ENCODE measurements at regions not wholly inside any gene's neighbourhood (a gene's known extent, or its start where the extent isn't known, plus 50 kb on each side); places are given as distances from the start of the nearest gene placed in this dataset.

DNA sequence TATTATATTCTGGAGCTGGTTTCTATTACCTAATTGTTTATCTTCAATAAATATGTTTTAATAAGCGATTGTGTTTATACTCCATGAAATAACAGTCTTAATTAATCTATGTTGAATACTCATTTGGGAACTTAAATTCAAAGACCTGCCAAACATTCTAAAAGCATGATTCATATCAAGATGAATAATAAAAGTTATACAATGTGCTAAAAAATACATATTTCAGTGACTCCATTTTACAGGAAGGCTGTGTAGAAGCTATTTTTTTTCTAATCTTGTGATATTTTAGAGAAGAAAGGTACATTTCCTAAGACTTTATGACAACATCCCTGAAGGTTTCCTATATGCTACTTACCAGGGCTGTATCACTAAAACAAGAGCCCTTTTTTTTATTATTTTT is 417.9 kb downstream of the NFIB start:
- DNase-seq: no peak

DNA sequence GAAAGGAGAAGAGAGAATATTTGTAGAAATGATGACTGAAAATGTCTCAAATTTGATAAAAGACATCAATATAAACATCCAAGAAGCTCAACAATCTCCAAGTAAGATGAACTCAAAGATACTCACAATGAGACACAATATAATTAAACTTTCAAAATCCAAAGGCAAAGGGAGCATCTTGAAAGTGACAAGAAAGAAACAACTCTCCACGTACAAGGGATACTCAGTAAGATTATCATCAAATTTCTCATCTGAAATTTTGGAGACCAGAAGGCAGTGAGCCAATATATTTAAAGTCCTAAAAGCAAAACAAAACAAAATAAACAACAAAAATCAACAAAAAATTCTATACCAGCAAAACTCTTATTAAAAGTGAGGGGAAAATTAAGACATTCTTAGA is 428.7 kb downstream of the NFIB start:
- DNase-seq: no peak

DNA sequence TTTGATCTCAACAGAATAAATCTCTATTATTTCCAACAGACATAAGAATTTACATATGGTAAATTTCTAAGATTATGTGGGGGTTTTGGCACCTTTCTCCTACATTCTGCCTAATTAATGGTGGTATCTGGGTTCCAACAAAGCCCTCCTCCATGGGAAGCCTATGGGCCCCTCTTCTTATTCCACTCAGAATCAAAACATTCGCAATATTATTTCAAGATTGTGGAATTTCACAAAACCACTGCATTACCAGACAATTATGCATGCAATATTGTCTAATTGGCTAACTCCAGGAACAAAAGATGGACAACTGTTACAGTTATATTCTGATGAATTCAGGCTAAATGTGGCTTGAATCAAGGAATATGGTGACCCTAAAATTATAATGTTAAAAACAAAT is 434.0 kb downstream of the NFIB start:
- DNase-seq: no peak

DNA sequence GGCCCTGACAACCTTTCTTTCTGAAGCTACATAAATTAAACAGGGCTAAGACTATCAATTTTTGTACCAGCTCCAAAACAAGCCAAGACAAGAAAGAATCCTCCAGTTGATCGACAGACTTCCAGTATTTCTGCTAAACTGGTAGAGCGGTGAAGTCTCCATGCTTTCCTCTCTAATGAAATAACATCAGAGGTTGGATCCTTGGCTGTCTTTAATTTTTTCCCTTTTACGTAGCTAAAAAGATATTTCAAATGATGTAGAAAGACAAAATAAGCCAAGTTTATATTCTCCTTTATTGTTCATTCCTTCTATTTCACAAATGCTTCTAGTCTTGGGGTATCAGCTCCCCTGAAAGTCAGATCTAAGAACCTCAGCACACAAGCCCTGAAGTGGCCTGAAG is 434.9 kb downstream of the NFIB start:
- no peak for DNase-seq

DNA sequence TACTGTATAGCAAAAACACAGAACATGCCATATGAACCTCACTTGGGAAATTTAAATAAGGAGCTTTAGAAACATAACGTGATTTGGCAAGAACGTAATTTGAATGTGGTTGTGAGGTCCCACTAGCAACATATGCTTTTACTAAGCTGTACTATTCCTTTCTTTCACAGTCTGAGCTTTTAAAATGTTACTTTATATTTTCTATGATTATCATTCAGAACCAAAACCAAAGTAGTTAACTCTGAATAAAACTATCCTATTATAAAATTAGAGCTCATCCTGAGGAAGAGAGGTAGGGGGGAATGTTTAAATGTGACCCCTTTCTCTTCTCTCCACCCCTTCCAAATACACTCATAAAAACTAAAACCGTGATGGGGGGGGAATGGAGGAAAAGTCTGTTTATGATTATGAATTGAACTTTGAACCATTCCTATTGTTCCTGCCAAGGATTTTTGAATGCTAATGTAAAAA is 435.7 kb downstream of the NFIB start:
- no peak for DNase-seq

DNA sequence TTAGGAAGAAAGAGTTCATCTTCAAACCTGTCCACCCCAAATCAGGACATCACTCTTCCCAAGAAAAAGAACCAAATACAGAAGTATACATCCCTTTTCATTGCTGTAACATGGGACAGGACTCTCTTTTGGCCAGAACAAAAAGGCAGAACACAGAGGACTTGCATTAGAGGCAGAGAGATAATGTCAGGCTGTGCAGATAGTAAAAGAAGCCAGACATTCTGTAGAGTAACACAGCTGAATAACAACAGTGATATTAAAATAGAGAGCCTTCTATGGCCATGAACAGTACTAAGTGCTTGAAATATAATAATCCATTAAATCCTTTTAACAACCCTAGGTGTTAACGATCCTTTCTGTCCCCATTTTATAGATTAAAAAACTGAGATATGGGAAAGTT is 437.2 kb downstream of the NFIB start:
- no peak for DNase-seq

DNA sequence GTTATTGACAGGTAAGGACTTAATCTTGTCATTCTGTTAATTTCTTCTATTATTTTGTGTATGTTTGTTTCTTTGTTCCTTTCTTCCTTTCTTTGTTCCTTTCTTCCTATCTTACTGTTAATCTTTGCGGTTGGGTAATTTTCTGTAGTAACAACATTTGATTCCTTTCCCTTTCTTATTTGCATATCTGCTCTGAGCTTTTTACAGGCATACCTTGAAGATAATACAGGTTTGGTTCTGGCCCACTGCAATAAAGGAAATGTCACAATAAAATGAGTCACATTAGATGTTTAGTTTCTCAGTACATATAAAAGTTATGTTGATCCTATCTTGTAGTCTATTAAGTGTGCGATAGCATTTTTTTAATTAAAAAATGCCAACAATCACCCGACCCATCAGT is 440.7 kb downstream of the NFIB start:
- no peak for DNase-seq

DNA sequence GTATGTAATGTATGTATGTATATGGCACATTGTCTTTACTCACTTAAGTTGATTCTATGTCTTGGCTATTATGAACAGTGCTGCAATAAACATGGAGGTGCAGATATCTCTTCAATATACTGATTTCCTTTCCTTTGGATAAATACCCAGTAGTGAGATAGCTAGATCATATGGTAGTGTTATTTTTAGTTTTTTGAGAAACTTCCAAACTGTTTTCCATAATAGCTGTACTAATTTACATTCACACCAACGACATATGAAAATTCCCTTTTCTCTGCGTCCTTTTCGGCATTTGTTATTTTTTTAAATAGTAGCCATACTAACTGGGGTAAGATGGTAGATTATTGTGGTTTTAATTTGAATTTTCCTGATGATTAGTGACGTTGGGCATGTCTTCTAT is 445.6 kb downstream of the NFIB start:
- no peak for DNase-seq

DNA sequence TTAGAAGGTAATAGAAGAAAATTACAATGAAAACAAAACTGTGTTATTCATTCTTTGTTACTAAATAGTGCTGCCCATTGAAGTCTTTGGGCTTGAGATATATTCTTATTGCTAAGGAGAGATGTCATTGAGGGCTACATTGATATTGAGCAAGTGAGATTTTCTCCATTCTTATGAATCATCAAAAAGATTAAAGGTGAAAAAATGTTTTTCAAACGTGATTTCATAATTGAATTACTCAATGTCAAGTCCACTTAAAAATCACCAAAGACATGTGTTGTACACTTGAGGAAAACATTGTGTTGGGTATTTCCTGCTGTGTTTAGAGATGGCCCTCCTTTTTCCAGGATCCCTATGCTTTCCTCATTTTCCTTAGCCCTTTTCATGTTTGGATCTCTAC is 448.1 kb downstream of the NFIB start:
- DNase-seq: no peak

DNA sequence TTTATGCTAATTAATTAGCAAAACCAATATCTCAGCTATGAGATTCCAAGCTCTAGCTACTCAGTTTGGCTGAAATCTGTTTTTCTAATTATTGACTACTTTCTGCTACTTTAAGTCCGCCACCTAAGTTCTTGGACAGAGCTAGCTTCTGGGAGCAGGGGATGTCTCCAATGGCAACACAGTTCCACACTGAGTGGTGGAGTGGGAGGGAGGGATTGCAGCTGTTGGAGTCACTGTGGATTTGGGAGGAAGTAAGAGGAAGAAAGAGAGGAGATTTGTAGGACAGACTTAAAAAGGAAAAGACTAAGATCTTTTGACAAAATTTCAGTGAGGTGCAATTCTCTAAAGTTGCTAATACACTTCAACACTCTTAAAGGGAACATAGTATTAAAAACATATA is 450.8 kb downstream of the NFIB start:
- no peak for DNase-seq

DNA sequence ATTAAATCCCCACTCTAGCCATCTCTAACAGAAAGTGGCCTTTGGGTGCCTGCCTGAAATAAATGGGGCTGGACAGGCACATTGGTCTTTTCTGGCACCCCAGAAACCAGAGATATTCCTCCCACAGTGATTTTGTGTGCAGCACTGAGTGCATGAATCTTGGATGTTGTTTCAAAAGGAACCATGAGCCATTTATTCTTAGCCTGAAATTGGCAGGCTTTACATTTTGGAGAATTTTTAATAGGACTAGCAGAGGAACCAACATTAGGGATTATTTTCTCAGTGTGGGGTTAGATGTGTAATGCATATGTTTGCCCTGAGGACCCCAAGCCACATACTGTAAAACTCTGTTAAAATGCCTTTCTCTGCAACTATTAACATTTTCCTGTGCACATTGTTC is 451.3 kb downstream of the NFIB start:
- DNase-seq: no peak

DNA sequence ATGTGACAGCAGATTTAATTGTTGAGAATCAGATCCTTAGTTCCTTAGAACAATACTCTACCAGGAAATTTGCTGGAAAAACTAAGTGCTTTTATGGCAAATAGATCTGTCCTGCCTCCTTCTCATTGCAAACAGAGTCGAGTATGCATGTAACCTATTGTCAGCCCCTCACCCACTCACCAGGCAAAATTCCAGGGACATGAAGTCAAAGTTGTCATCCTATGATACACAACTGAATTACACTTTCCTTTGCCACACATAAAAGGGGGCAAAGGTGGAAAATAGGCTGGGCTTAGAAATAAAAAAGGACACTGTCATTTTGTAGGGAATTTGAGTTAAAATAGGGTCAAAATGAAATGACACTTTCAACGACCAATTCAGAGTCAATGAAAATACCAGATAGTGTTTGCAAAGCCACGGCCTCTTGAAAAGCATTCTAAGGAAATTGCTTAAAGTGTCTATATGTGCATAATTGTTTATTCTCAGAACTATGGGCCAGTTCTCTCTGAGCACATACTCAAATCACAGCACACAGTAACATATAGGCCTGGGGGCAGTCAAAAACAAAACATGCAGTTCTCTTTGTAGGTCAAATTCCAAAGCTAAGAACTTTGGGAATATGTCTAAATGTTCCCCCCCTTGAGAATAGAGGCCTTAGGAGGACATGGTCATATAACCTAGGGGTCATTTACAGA is 452.8 kb downstream of the NFIB start:
- no peak for DNase-seq

DNA sequence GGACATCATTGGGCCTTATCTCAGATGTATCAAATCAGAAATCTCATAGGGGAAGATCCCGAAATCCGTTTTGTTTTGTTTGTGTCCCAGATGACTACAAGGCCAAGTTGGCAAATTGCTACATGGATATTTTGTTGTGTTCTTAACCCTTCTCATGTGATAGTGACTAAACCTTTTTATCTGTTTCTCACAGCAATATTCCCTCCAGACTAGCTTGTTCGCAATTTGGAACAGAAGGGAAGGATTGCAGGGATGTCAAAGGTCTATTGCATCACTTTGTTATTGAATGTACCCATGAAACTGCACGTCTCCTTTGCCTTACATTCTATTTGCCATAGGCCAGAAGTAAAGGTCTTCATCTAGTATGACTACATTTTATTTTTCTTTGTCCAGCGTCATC is 453.9 kb downstream of the NFIB start:
- DNase-seq: no peak

DNA sequence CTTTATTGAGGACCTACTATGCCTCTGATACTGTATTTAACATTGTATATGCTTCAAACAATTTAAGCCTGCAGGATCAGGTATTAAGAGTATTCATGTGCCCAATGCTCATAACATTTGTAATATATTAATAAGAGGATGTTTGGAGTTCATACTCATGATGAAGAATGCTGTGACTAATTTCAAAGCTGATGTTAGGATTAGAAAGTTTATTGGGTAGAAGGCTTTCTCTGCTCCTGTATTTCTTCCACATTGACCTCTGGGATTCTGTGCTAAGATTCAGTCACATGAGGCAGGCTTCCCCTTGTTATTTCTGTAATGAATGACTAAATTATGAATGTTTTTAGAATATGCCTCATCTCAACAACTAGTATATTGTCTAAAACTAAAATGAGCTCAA is 456.4 kb downstream of the NFIB start:
- DNase-seq: no peak

DNA sequence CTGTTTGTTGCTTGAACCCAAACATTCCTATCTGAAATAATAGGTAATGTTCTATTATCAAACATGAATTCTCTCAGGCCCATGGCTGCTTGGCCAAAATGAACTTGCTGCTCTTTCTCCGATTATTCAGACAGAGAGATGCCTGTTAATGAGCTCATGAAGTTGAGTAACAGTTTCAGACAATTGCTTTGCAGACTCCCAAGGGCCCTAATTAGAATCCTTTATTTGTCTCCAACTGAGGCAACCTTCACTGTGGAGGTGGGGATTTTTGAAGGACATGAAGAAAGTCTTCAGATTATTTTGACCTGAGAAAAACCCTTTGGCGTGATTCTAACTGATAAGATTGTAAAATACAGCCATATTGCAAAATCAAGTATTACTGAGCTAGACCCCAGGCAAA is 466.7 kb downstream of the NFIB start:
- no peak for DNase-seq

DNA sequence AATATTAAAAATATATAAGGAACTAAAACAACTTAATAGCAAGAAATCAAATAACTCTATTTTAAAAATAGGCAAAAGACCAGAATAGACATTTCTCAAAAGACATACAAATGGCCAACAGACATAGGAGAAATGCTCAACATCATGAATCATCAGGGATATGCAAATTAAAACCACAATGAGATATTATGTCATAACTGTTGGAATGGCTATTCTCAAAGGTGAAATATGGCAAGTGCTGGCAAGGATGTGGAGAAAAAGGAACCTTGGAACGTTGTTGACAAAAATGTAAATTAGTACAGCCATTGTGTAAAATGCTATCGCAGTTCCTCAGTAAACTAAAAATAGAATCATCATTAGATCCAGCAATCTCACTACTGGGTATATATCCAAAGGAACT is 468.5 kb downstream of the NFIB start:
- no peak for DNase-seq

DNA sequence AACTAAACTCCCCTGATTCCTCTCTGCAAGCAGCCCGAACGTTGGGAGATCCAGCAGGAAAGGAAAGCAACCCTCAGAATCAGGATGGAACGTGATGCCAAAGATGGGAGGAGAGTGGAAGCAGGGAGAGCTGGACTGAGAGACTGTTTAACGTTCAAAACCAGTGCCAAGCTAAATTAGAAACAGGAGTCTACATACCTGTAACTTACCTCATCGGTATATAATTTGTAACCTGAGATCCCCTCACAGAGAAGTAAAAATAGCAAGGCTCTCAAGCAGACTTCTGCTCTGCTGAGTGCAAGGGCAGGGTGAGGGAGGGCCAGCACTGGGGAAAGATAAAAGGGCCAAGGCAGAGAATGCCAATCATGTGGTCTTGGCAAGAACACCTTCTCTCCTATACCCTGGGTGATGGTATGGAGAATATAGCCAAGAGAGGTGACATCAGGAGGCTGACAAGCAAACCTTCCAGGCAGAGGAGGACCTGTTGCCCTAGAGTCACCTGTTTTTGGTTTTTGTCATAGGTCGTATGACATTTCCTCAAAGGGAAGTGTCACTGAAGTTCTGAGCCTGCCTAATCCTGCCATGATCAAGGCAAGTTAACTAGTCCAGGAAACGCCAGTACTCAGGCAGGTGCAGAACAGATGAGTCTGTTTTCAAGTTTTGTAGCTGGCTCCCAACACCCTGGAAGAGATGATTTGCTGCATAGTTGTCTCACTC is 472.0 kb downstream of the NFIB start:
- DNase-seq: no peak

DNA sequence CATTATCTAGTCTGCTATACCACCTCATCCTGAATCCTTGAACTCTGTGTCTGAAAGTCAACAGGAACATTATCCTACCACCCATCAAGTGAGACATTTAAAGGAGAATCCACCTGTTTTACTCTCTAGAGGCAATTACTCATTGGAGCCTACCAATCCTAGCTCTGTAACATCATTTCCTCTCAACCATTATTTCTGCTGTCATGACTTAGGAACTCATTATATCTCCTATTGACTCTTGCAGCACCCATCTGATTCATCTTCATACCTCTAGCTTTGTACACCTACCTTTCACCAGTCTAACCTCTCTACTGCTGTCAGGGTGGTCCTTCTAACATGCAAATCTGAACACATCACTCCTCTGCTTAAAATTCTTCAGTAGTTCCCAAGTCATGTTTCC is 481.5 kb downstream of the NFIB start:
- no peak for DNase-seq

DNA sequence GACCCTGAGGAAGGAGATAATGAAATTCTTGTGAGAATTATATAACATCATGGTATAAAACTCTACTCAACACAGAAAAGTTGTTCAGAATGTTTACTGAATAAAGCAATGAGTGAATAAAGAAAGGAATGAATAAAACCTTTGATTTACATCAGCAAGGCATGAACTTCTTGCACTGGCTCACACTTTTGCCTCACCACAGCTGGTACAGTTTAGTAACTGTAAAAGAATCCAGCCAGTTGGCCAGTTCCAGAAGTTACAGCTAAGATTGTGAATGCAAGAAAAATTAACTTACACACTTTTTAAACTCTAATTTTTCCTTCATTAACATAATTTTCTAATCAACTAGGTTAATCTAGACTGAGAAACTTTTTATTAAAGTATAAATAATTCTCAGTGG is 490.9 kb downstream of the NFIB start:
- no peak for DNase-seq

DNA sequence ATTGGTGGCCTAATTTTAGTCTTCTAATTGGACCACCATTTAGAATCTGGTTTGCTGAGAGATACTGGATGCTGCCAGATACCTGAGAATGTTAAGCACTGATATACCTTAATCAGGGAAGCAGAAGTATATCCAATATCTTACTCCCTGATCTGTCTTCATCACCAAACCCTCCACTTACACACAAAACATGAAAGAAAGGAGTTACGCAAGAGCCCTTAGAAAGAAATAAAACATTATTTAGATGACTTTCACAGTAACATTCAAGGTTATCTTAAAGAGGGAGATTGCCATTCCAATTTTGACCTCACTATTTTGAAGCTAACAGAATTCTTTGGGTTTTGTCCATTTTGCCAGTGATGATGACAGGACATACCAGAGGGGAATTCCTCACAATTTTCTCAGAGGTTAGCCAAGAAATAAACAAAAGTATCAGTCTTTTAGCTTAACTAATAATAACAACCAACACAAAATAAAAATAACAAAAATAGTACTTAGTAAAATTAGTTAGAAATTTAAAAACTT is 496.1 kb downstream of the NFIB start:
- DNase-seq: no peak

DNA sequence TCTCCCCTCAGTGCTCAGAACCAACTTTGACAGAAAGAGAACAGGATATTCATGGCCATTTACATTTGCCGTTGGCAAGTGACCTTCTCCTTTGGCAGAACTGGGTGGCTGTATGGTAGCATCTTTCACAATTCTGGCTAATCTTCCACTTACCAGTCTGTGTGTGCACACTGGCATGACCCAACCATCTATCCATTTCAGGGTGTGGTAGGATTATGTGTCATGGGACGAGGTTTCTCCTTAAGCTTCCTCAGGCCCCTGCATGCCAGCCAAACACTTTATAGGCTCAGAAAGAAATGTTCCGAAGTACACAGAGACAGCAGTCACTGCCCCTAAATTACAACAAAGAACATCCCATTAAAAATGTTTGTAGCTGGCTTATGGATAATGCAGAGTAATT is 497.1 kb downstream of the NFIB start:
- DNase-seq: no peak

DNA sequence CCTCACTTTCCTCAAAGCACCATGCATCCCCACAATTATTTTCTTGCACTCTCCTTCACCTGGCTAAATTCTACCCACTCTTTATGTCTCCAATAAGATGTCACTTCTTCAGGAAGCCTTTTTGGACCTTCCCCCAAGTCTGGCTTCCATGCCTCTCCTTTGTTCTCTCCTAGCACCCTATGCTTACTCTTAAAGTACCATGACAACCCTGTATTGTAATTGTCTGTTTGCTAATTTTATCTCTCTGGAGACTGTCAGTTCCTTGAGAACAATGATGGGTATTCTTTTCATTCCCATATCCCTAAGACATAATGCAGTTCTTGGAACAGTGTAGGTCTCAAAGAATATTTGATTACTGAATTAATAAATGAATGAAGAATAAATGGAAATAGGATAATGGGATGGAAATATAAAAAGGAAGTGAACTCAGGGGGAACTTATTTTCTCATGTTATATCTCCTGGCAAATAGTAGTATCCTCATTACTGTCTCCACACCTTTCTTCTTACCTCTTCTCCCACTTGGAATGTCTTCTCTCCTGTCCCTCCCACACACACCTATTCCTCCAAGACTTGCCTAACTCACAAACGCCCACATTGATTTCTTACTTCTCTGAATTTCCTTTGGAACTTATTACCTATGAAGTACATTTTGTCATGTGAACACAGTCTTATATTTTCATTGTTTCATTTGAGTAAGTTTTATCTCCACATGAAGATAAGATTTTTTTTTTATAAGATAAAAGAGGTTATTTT is 499.1 kb downstream of the NFIB start:
- no peak for DNase-seq

DNA sequence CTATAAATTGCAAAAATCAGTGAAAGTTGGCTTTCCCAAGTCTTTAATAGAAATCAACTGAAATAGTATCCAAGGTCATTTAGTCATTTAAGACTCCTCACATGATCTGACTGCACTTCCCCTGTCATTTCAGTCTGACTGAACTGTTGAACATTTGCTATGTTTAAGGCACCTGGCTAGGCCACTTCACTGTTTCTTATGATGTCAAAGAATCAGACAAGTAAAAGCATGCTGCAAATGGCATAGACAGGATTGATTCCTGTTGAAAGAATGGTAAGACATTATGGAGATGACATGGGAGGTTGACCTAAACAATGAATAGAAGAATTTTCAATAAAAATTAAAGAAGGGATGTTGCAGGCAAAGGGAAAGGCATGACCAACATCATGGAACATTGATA is 502.1 kb downstream of the NFIB start:
- DNase-seq: no peak

DNA sequence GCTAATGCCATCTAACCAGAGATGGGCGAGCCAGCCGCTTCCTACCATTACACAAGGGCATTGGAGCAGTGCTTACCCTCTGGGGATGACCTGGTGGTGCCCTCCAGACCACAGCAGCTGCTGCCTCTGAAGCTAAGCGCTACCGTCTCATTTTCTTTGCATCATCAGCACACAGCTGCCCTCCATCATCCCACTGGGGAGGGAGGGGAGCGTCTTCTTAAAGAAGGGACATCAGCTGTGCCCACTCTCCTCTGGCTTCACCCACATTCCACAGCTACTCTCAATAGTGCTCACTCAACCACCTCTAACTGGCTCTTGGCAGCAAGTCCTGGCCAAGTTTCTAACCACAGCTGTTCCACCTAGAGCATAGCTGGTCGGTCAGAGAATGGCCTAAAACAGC is 503.4 kb downstream of the NFIB start:
- DNase-seq: no peak

Measured in T-helper 2 cell (primary cell).